ENCODE measurements at regions not wholly inside any gene's neighbourhood (a gene's known extent, or its start where the extent isn't known, plus 50 kb on each side); places are given as distances from the start of the nearest gene placed in this dataset.
"Not testable (repeated sequence)": the region's sequence is repeated elsewhere in the genome, so short reads cannot be mapped to it uniquely, and the experiment has no call there.

GRCh38 chr3:157912514-157913451 is 193.4 kb downstream of the SHOX2 start:
- ATAC-seq (ENCODE audit: low FRiP score in 2 of 2) (no peak), DNase-seq (no peak)
- Histone ChIP-seq H3K4me3 (no peak overlapping the region), H3K27me3 (no peaks in the 10 kb centered on the region), H3K4me1 (no peaks in the 10 kb centered on the region), H3K36me3 (no peaks in the 10 kb centered on the region), H3K9me3 (no peaks in the 10 kb centered on the region), H3K27ac (no peak overlapping the region)
- 75 to 81% methylated on average over 5 of the region's 5 CpGs for WGBS, 2 donors
- TF ChIP-seq EP300 (IDR thresholded peaks at IDR 0.05) (no peak), POLR2AphosphoS5 (IDR thresholded peaks at IDR 0.05) (no peak), POLR2A (IDR thresholded peaks at IDR 0.05) (no peak)
- TF ChIP-seq, protein P1, sequence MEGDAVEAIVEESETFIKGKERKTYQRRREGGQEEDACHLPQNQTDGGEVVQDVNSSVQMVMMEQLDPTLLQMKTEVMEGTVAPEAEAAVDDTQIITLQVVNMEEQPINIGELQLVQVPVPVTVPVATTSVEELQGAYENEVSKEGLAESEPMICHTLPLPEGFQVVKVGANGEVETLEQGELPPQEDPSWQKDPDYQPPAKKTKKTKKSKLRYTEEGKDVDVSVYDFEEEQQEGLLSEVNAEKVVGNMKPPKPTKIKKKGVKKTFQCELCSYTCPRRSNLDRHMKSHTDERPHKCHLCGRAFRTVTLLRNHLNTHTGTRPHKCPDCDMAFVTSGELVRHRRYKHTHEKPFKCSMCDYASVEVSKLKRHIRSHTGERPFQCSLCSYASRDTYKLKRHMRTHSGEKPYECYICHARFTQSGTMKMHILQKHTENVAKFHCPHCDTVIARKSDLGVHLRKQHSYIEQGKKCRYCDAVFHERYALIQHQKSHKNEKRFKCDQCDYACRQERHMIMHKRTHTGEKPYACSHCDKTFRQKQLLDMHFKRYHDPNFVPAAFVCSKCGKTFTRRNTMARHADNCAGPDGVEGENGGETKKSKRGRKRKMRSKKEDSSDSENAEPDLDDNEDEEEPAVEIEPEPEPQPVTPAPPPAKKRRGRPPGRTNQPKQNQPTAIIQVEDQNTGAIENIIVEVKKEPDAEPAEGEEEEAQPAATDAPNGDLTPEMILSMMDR (IDR thresholded peaks at IDR 0.05), result no peak

DNA sequence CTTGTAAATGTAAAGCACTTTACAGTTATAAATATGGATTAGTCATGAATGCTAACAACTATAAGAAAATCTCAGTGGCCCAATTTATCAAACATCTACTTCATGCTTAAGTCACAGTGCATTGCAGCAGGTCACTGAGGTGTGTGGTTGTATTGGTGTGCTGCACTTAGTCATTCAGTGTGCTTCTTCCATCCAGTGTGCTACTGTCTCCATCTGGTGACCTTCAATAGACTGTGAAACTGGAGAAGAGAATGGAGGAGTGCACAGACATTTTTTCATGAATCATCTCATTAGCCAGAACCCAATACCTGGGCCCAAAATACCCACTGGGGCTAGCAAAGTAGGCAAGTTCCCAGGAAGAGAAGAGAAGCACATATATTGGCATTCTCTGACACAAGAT is 199.6 kb downstream of the SHOX2 start:
- no peak overlapping the region for H3K27ac ChIP-seq
- H3K4me1 ChIP-seq, result no peaks in the 10 kb centered on the region
- no peak overlapping the region for H3K4me3 ChIP-seq
- DNase-seq (no peak), ATAC-seq (ENCODE audit: low FRiP score in 2 of 2) (no peak)
- no peaks in the 10 kb centered on the region for H3K27me3 ChIP-seq
- H3K36me3 ChIP-seq, result no peaks in the 10 kb centered on the region
- TF ChIP-seq, protein P1 (IDR thresholded peaks at IDR 0.05), result no peak
- TF ChIP-seq POLR2A (IDR thresholded peaks at IDR 0.05) (no peak), POLR2AphosphoS5 (IDR thresholded peaks at IDR 0.05) (no peak), EP300 (IDR thresholded peaks at IDR 0.05) (no peak)
- H3K9me3 ChIP-seq, result no peaks in the 10 kb centered on the region

GRCh38 chr3:157905885-157906284 is 200.3 kb downstream of the SHOX2 start:
- ATAC-seq (ENCODE audit: low FRiP score in 2 of 2), result no peak
- H3K4me1 ChIP-seq, result no peaks in the 10 kb centered on the region
- H3K36me3 ChIP-seq, result no peaks in the 10 kb centered on the region
- H3K27me3 ChIP-seq, result no peaks in the 10 kb centered on the region
- no peak for DNase-seq
- WGBS, 2 donors, result 53 to 59% methylated on average over 1 of the region's 1 CpG
- TF ChIP-seq POLR2AphosphoS5 (IDR thresholded peaks at IDR 0.05), result no peak
- TF ChIP-seq, protein P1 (IDR thresholded peaks at IDR 0.05), result no peak
- no peak for TF ChIP-seq EP300 (IDR thresholded peaks at IDR 0.05)
- TF ChIP-seq POLR2A (IDR thresholded peaks at IDR 0.05), result no peak
- no peaks in the 10 kb centered on the region for H3K9me3 ChIP-seq
- no peak overlapping the region for H3K4me3 ChIP-seq
- H3K27ac ChIP-seq, result no peak overlapping the region

GRCh38 chr3:157902680-157903079 is 203.5 kb downstream of the SHOX2 start:
- H3K27me3 ChIP-seq; H3K9me3 ChIP-seq; H3K4me1 ChIP-seq; ATAC-seq (ENCODE audit: low FRiP score in 2 of 2); H3K4me3 ChIP-seq; H3K36me3 ChIP-seq; DNase-seq; H3K27ac ChIP-seq: not testable (repeated sequence)
- 95 to 96% methylated on average over 4 of the region's 4 CpGs for WGBS, 2 donors

DNA sequence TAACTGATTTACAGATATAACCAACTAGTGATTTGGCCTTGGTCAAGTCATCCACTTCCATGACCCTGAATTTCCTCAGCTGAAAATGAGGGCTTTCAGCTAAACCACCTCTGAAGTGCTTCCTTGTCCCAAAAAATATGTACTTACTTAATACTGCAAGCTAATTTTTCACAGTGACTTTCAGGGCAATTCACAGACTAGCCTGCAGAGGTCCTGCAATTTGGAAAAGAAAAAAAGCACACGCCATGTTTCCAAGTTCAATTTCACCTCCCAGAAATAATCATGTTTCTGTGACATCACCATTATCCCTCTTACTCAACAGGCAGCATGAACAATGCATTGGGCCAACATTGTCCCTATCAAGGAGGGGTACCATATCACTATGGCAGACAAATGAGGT is 218.2 kb downstream of the SHOX2 start:
- Histone ChIP-seq H3K9me3 (no peaks in the 10 kb centered on the region), H3K27ac (no peak overlapping the region), H3K27me3 (no peaks in the 10 kb centered on the region), H3K36me3 (no peaks in the 10 kb centered on the region), H3K4me3 (no peak overlapping the region), H3K4me1 (no peaks in the 10 kb centered on the region)
- no peak for ATAC-seq (ENCODE audit: low FRiP score in 2 of 2)
- DNase-seq, result no peak
- TF ChIP-seq POLR2A (IDR thresholded peaks at IDR 0.05) (no peak), POLR2AphosphoS5 (IDR thresholded peaks at IDR 0.05) (no peak), EP300 (IDR thresholded peaks at IDR 0.05) (no peak)
- TF ChIP-seq, protein P1 (IDR thresholded peaks at IDR 0.05), result no peak
- 84 to 87% methylated on average over 1 of the region's 1 CpG for WGBS, 2 donors

All from upper lobe of left lung (tissue), 6 donors.